HCT116 (cell line): ENCODE measurements at regions not wholly inside any gene's neighbourhood (a gene's known extent, or its start where the extent isn't known, plus 50 kb on each side); places are given as distances from the start of the nearest gene placed in this dataset.

ENCODE experiments used
- EZH2 ChIP-seq: fragments of 200-600 bp; sonication (generic); IDR thresholded peaks from 2 replicates; pipeline ENCODE4 v1.6.1; 2017; ENCODE audit warnings: antibody characterized with exemption, mixed run types
- EZH2phosphoT487 ChIP-seq: fragments of 200-600 bp; IDR thresholded peaks from 2 replicates; pipeline ENCODE4 v1.6.1; 2018; ENCODE audit warnings: antibody characterized with exemption, borderline replicate concordance
- POLR2A ChIP-seq: IDR thresholded peaks from 2 replicates; pipeline ENCODE4 v1.7.0; 2011; ENCODE audit warnings: borderline replicate concordance; ENCODE audit not compliant: insufficient read depth, insufficient read length; ENCODE audit errors: extremely low read depth
- POLR2AphosphoS5 ChIP-seq: IDR thresholded peaks from 2 replicates; pipeline ENCODE4 v1.6.1; 2011; ENCODE audit warnings: mild to moderate bottlenecking, low read depth, low read length, moderate library complexity
- RAD21 ChIP-seq: IDR thresholded peaks from 2 replicates; pipeline ENCODE4 v1.6.1; 2012; ENCODE audit warnings: low read depth, mild to moderate bottlenecking
- ZNF274 ChIP-seq: fragments of 200-500 bp; sonication (Bioruptor generic); IDR thresholded peaks from 2 replicates; pipeline ENCODE4 v1.6.1; 2014; ENCODE audit warnings: mild to moderate bottlenecking, low read depth, low read length, inconsistent platforms
- TF ChIP-seq, protein P1 (sequence below), 3 experiments: fragments of 200-600 bp in 1 of 3; sonication (generic) in 1 of 3; IDR thresholded peaks in 2 of 3; conservative IDR thresholded peaks in 1 of 3; 2 replicates each; pipeline ENCODE4 v1.5.1; 2012 to 2017; ENCODE audit warnings: low read depth in 2 of 3, low read length in 2 of 3, antibody characterized with exemption in 1 of 3, borderline replicate concordance in 1 of 3, control low read depth in 1 of 3, mild to moderate bottlenecking in 1 of 3, mixed read lengths in 1 of 3, mixed run types in 1 of 3, moderate library complexity in 1 of 3; ENCODE audit not compliant: insufficient read depth in 1 of 3
- TF ChIP-seq, protein P2 (sequence below): IDR thresholded peaks from 2 replicates; pipeline ENCODE4 v1.6.1; 2011; ENCODE audit warnings: mild to moderate bottlenecking, low read length, moderate library complexity; ENCODE audit not compliant: insufficient replicate concordance; ENCODE audit errors: extremely low read depth
- TF ChIP-seq, protein P3 (sequence below): IDR thresholded peaks from 2 replicates; pipeline ENCODE4 v1.6.1; 2012
- TF ChIP-seq, protein P4 (sequence below): IDR thresholded peaks from 2 replicates; pipeline ENCODE4 v1.6.1; 2012; ENCODE audit warnings: low read depth

DNA sequence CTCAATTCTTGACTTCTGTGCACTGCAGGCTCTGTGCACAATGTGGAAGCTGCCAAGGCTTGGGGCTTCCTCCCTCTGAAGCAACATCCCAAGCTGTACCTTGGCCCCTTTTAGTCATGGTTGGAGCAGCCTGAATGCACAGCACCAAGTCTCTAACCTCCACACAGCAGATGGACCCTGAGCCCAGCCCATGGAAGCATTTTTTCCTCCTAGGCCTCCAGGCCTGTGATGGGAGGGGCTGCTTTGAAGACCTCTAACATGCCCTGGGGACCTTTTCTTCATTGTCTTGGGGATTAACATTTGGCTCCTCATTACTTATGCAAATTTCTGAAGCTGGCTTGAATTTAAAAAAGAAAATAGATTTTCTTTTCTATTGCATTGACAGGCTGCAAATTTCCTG, 385.8 kb downstream of the LRRC70 start:
- TF ChIP-seq, protein P1, sequence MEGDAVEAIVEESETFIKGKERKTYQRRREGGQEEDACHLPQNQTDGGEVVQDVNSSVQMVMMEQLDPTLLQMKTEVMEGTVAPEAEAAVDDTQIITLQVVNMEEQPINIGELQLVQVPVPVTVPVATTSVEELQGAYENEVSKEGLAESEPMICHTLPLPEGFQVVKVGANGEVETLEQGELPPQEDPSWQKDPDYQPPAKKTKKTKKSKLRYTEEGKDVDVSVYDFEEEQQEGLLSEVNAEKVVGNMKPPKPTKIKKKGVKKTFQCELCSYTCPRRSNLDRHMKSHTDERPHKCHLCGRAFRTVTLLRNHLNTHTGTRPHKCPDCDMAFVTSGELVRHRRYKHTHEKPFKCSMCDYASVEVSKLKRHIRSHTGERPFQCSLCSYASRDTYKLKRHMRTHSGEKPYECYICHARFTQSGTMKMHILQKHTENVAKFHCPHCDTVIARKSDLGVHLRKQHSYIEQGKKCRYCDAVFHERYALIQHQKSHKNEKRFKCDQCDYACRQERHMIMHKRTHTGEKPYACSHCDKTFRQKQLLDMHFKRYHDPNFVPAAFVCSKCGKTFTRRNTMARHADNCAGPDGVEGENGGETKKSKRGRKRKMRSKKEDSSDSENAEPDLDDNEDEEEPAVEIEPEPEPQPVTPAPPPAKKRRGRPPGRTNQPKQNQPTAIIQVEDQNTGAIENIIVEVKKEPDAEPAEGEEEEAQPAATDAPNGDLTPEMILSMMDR (IDR thresholded peaks at IDR 0.05 in 2 of 3, conservative IDR thresholded peaks at IDR 0.05 in 1 of 3; ENCODE audit: borderline replicate concordance in 1 of 3, insufficient read depth in 1 of 3, low read depth in 2 of 3, low read length in 2 of 3) = no peak
- TF ChIP-seq, protein P2, sequence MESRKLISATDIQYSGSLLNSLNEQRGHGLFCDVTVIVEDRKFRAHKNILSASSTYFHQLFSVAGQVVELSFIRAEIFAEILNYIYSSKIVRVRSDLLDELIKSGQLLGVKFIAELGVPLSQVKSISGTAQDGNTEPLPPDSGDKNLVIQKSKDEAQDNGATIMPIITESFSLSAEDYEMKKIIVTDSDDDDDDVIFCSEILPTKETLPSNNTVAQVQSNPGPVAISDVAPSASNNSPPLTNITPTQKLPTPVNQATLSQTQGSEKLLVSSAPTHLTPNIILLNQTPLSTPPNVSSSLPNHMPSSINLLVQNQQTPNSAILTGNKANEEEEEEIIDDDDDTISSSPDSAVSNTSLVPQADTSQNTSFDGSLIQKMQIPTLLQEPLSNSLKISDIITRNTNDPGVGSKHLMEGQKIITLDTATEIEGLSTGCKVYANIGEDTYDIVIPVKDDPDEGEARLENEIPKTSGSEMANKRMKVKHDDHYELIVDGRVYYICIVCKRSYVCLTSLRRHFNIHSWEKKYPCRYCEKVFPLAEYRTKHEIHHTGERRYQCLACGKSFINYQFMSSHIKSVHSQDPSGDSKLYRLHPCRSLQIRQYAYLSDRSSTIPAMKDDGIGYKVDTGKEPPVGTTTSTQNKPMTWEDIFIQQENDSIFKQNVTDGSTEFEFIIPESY = no peak
- TF ChIP-seq, protein P3, sequence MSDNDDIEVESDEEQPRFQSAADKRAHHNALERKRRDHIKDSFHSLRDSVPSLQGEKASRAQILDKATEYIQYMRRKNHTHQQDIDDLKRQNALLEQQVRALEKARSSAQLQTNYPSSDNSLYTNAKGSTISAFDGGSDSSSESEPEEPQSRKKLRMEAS = no peak
- no peak for TF ChIP-seq RAD21
- no peak for TF ChIP-seq ZNF274
- TF ChIP-seq POLR2A = no peak
- no peak for TF ChIP-seq EZH2phosphoT487
- no peak for TF ChIP-seq POLR2AphosphoS5
- TF ChIP-seq, protein P4, sequence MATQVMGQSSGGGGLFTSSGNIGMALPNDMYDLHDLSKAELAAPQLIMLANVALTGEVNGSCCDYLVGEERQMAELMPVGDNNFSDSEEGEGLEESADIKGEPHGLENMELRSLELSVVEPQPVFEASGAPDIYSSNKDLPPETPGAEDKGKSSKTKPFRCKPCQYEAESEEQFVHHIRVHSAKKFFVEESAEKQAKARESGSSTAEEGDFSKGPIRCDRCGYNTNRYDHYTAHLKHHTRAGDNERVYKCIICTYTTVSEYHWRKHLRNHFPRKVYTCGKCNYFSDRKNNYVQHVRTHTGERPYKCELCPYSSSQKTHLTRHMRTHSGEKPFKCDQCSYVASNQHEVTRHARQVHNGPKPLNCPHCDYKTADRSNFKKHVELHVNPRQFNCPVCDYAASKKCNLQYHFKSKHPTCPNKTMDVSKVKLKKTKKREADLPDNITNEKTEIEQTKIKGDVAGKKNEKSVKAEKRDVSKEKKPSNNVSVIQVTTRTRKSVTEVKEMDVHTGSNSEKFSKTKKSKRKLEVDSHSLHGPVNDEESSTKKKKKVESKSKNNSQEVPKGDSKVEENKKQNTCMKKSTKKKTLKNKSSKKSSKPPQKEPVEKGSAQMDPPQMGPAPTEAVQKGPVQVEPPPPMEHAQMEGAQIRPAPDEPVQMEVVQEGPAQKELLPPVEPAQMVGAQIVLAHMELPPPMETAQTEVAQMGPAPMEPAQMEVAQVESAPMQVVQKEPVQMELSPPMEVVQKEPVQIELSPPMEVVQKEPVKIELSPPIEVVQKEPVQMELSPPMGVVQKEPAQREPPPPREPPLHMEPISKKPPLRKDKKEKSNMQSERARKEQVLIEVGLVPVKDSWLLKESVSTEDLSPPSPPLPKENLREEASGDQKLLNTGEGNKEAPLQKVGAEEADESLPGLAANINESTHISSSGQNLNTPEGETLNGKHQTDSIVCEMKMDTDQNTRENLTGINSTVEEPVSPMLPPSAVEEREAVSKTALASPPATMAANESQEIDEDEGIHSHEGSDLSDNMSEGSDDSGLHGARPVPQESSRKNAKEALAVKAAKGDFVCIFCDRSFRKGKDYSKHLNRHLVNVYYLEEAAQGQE = no peak
- TF ChIP-seq EZH2 = no peak
